HCT116 (cell line): ENCODE measurements at regions not wholly inside any gene's neighbourhood (a gene's known extent, or its start where the extent isn't known, plus 50 kb on each side); places are given as distances from the start of the nearest gene placed in this dataset.

Experiments
- ATAC-seq: fragments of 200-7000 bp; cut with Tn5 transposase; 2 replicates; pipeline ENCODE4 v1.9.1; 2020; ENCODE audit warnings: mild to moderate bottlenecking, moderate library complexity
- BruUV-seq: library from RNA; stranded (reverse); fragments of 400-500 nt; replicated peaks from 2 replicates; lab custom pipeline; 2021; lab: Mats Ljungman, UMichigan
- CTCF ChIA-PET: fragments of 300-600 bp; sonication (Branson Sonifier 250); formaldehyde crosslinking; loops from one replicate; lab custom pipeline; 2021; ENCODE audit warnings: antibody characterized with exemption; lab: Charles Lee
- POLR2A ChIA-PET: fragments of 300-600, 350-600 bp; sonication (Branson Sonifier 250); formaldehyde crosslinking; loops from one replicate; lab custom pipeline; 2021; ENCODE audit warnings: antibody characterized with exemption; lab: Charles Lee
- RAD21 ChIA-PET, 2 experiments: fragments of 300-600 bp; sonication (Branson Sonifier 250); formaldehyde crosslinking; loops; one replicate each; lab custom pipeline; 2023; ENCODE audit warnings: low total read pairs in 2 of 2; ENCODE audit not compliant: uncharacterized antibody in 2 of 2, unreplicated experiment in 2 of 2, low non-redundant PET in 1 of 2; lab: Charles Lee
- DNase-seq: peaks from one replicate; pipeline ENCODE4 v3.0.0-alpha.2; 2010; ENCODE audit warnings: low read depth, low spot score
- H2AFZ ChIP-seq: fragments of 200-600 bp; shearing (Covaris generic), sonication (generic); 2 replicates; pipeline ENCODE4 v1.6.1; 2017; ENCODE audit warnings: low read depth, mixed run types, mixed read lengths, antibody characterized with exemption, low read length; ENCODE audit not compliant: poor library complexity, severe bottlenecking
- H3K27ac ChIP-seq: 2 replicates; pipeline ENCODE4 v1.5.1; 2012; ENCODE audit warnings: low read depth, low read length
- H3K27me3 ChIP-seq: fragments of 200-600 bp; sonication (generic); 2 replicates; pipeline ENCODE4 v1.6.1; 2016; ENCODE audit warnings: mixed run types, low read length, mixed read lengths; ENCODE audit not compliant: insufficient read depth
- H3K36me3 ChIP-seq, 2 experiments: fragments of 200-500 bp in 1 of 2; fragments of 200-600 bp in 1 of 2; sonication (Bioruptor generic) in 1 of 2; sonication (generic) in 1 of 2; 2 replicates each; pipeline versions ENCODE4 v1.5.1 to v1.6.1; 2014 to 2016; ENCODE audit warnings: low read length in 2 of 2, inconsistent platforms in 1 of 2, mixed read lengths in 1 of 2, mixed run types in 1 of 2; ENCODE audit not compliant: insufficient read depth in 2 of 2, control insufficient read depth in 1 of 2
- H3K4me1 ChIP-seq, 2 experiments: fragments of 200-600 bp in 1 of 2; sonication (generic) in 1 of 2; 2 replicates each; pipeline versions ENCODE4 v1.5.1 to v1.6.1; 2012 to 2017; ENCODE audit warnings: low read length in 2 of 2, inconsistent platforms in 1 of 2, mild to moderate bottlenecking in 1 of 2, mixed read lengths in 1 of 2, mixed run types in 1 of 2, moderate library complexity in 1 of 2; ENCODE audit not compliant: insufficient read depth in 2 of 2, control insufficient read depth in 1 of 2
- H3K4me2 ChIP-seq: fragments of 200-600 bp; sonication (generic); 2 replicates; pipeline ENCODE4 v1.6.1; 2017; ENCODE audit warnings: mixed run types, low read length, mixed read lengths
- H3K4me3 ChIP-seq, 2 experiments: fragments of 200-600 bp in 1 of 2; sonication (generic) in 1 of 2; replicated peaks in 1 of 2; 2 replicates each; pipeline ENCODE4 v1.5.1; 2011 to 2016; ENCODE audit warnings: low read length in 2 of 2, control low read depth in 1 of 2, low read depth in 1 of 2, mild to moderate bottlenecking in 1 of 2, mixed read lengths in 1 of 2, mixed run types in 1 of 2
- H3K79me2 ChIP-seq: fragments of 200-600 bp; sonication (generic); 2 replicates; pipeline ENCODE4 v1.6.1; 2017; ENCODE audit warnings: mild to moderate bottlenecking, mixed run types, low read length, moderate library complexity, mixed read lengths; ENCODE audit not compliant: insufficient read depth
- H3K9ac ChIP-seq: fragments of 200-600 bp; sonication (generic); 2 replicates; pipeline ENCODE4 v1.6.1; 2016; ENCODE audit warnings: low read length, mixed read lengths
- H3K9me2 ChIP-seq: fragments of 200-600 bp; sonication (generic), shearing (Covaris generic); 2 replicates; pipeline ENCODE4 v1.6.1; 2017; ENCODE audit warnings: mixed run types, mild to moderate bottlenecking, moderate library complexity; ENCODE audit not compliant: insufficient read depth
- H3K9me3 ChIP-seq, 2 experiments: fragments of 200-500 bp in 1 of 2; fragments of 200-600 bp in 1 of 2; sonication (Bioruptor generic) in 1 of 2; sonication (generic) in 1 of 2; 2 replicates each; pipeline ENCODE4 v1.6.1; 2014 to 2017; ENCODE audit warnings: low read length in 2 of 2, mixed read lengths in 2 of 2, inconsistent platforms in 1 of 2, low read depth in 1 of 2, mild to moderate bottlenecking in 1 of 2, mixed run types in 1 of 2, moderate library complexity in 1 of 2; ENCODE audit not compliant: control insufficient read depth in 1 of 2, insufficient read depth in 1 of 2
- H4K20me1 ChIP-seq: fragments of 200-600 bp; sonication (generic), shearing (Covaris generic); 2 replicates; pipeline ENCODE4 v1.6.1; 2017; ENCODE audit warnings: mixed run types, mild to moderate bottlenecking, moderate library complexity; ENCODE audit not compliant: insufficient read depth
- CEBPB ChIP-seq: IDR thresholded peaks from 2 replicates; pipeline ENCODE4 v1.6.1; 2012; ENCODE audit warnings: low read depth
- ELF1 ChIP-seq: IDR thresholded peaks from 2 replicates; pipeline ENCODE4 v1.6.1; 2012; ENCODE audit warnings: low read depth, borderline replicate concordance
- POLR2AphosphoS5 ChIP-seq: IDR thresholded peaks from 2 replicates; pipeline ENCODE4 v1.6.1; 2011; ENCODE audit warnings: mild to moderate bottlenecking, low read depth, low read length, moderate library complexity
- RAD21 ChIP-seq: IDR thresholded peaks from 2 replicates; pipeline ENCODE4 v1.6.1; 2012; ENCODE audit warnings: low read depth, mild to moderate bottlenecking
- SIN3A ChIP-seq: IDR thresholded peaks from 2 replicates; pipeline ENCODE4 v1.6.1; 2012; ENCODE audit warnings: low read depth
- SRF ChIP-seq: IDR thresholded peaks from 2 replicates; pipeline ENCODE4 v1.6.1; 2012; ENCODE audit warnings: low read depth
- ZFX ChIP-seq: fragments of 450-650 bp; IDR thresholded peaks from 2 replicates; pipeline ENCODE4 v1.6.1; 2017
- ZNF274 ChIP-seq: fragments of 200-500 bp; sonication (Bioruptor generic); IDR thresholded peaks from 2 replicates; pipeline ENCODE4 v1.6.1; 2014; ENCODE audit warnings: mild to moderate bottlenecking, low read depth, low read length, inconsistent platforms
- intact Hi-C: fragments of 100-400 bp; cut with micrococcal nuclease; formaldehyde crosslinking; loops from 2 replicates; pipeline ENCODE4 v1.10.0; 2022
- TF ChIP-seq, protein P1 (sequence below), 3 experiments: fragments of 200-600 bp in 1 of 3; sonication (generic) in 1 of 3; IDR thresholded peaks in 2 of 3; conservative IDR thresholded peaks in 1 of 3; 2 replicates each; pipeline ENCODE4 v1.5.1; 2012 to 2017; ENCODE audit warnings: low read depth in 2 of 3, low read length in 2 of 3, antibody characterized with exemption in 1 of 3, borderline replicate concordance in 1 of 3, control low read depth in 1 of 3, mild to moderate bottlenecking in 1 of 3, mixed read lengths in 1 of 3, mixed run types in 1 of 3, moderate library complexity in 1 of 3; ENCODE audit not compliant: insufficient read depth in 1 of 3
- TF ChIP-seq, protein P2 (sequence below): IDR thresholded peaks from 2 replicates; pipeline ENCODE4 v1.6.1; 2012

DNA sequence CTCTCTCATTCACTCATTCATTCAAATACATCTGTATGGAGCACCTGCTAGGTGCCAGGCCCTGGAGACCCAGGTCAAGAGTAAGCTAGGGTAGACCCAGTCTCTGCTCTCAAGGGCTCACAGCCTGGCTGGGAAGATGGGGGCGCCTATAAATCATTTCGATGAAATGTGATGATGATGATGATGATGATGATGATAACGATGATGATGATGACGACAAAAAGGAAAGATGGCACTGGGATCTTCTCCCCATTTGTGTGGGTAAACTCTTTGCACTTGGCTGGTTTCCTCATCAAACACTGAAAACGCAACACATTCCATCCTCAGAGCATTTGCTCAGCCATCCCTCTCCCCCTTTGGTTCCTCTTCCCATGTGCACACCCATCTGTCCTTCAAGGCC is 188.0 kb upstream of the CDYL start:
- ATAC-seq: no peak
- RAD21 ChIA-PET: no interaction called here
- Histone ChIP-seq H4K20me1 (no peaks in the 10 kb centered on the region), H3K4me2 (no peak overlapping the region), H3K27ac (no peak overlapping the region), H3K9me3 (no peaks in the 10 kb centered on the region), H3K79me2 (no peaks in the 10 kb centered on the region), H3K9ac (no peak overlapping the region), H3K4me1 (peaks cover 0 to 1% of the 10 kb centered on the region in 2 experiments; a peak in 1 of 4 replicates), H3K27me3 (no peaks in the 10 kb centered on the region), H2AFZ (no peak overlapping the region), H3K9me2 (no peaks in the 10 kb centered on the region)
- CTCF ChIA-PET: no interaction called here
- BruUV-seq: no TSS peak
- intact Hi-C loops: no loop called here
- POLR2A ChIA-PET: no interaction called here
- DNase-seq: no peak
- TF ChIP-seq ZNF274: no peak
- TF ChIP-seq, all 23 proteins: peak for 0
- Histone ChIP-seq H3K36me3 (no peaks in the 10 kb centered on the region), H3K4me3 (no peak overlapping the region)

DNA sequence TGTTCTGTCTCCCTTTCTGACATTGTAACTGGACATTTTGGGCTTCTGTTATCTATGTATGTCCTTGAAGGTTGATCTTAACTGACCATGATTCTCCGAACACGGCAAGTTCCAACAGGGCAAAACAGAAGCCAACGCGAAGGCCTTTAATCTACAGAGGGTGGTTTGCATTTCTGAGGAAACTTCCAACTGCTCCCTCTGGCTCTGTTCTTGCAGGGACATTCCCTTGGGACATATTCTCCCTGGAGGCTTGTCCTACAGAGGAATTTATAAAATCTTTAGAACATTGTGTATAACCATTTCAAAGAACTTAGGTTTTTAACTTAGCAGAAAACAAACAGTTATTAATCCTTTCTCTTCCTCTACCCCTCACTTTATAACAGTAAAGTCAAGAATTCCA is 189.0 kb upstream of the CDYL start:
- POLR2A ChIA-PET: no interaction called here
- H3K27me3 ChIP-seq: no peaks in the 10 kb centered on the region

DNA sequence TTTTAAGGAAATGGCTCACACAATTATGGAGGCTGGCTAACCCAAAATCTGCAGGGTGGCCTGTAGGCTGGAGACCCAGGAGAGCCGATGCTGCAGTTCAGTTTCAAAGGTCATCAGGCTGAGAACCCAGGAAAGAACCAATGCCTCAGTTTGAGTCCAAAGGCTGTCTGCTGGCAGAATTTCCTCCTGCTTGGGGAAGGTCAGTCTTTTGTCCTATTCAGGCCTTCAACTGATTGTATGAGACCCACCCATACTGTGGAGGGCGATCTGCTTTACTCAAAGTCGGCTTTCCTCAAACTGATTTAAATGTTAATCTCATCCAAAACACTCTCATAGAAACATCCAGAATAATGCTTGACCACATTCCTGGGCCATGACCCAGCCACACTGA is 189.7 kb upstream of the CDYL start:
- no peak overlapping the region for H3K4me2 ChIP-seq
- no TSS peak for BruUV-seq
- ChIA-PET POLR2A (no interaction called here), CTCF (no interaction called here), RAD21 (no interaction called here)
- no peaks in the 10 kb centered on the region for H3K36me3 ChIP-seq
- H3K79me2 ChIP-seq: no peaks in the 10 kb centered on the region
- H3K9me3 ChIP-seq: no peaks in the 10 kb centered on the region
- peaks cover 0 to 4% of the 10 kb centered on the region in 2 experiments; a peak in 1 of 4 replicates for H3K4me1 ChIP-seq
- no peak overlapping the region for H3K4me3 ChIP-seq
- ATAC-seq (no peak), DNase-seq (no peak)
- no peak overlapping the region for H3K9ac ChIP-seq
- no peak overlapping the region for H2AFZ ChIP-seq
- intact Hi-C loops: no loop called here
- no peaks in the 10 kb centered on the region for H3K27me3 ChIP-seq
- no peaks in the 10 kb centered on the region for H4K20me1 ChIP-seq
- H3K27ac ChIP-seq: no peak overlapping the region
- H3K9me2 ChIP-seq: no peaks in the 10 kb centered on the region
- no peak for TF ChIP-seq ELF1
- no peak for TF ChIP-seq ZFX
- no peak for TF ChIP-seq POLR2AphosphoS5
- TF ChIP-seq CEBPB: no peak
- no peak for TF ChIP-seq RAD21
- TF ChIP-seq SIN3A: no peak
- TF ChIP-seq, protein P1, sequence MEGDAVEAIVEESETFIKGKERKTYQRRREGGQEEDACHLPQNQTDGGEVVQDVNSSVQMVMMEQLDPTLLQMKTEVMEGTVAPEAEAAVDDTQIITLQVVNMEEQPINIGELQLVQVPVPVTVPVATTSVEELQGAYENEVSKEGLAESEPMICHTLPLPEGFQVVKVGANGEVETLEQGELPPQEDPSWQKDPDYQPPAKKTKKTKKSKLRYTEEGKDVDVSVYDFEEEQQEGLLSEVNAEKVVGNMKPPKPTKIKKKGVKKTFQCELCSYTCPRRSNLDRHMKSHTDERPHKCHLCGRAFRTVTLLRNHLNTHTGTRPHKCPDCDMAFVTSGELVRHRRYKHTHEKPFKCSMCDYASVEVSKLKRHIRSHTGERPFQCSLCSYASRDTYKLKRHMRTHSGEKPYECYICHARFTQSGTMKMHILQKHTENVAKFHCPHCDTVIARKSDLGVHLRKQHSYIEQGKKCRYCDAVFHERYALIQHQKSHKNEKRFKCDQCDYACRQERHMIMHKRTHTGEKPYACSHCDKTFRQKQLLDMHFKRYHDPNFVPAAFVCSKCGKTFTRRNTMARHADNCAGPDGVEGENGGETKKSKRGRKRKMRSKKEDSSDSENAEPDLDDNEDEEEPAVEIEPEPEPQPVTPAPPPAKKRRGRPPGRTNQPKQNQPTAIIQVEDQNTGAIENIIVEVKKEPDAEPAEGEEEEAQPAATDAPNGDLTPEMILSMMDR (IDR thresholded peaks at IDR 0.05 in 2 of 3, conservative IDR thresholded peaks at IDR 0.05 in 1 of 3; ENCODE audit: borderline replicate concordance in 1 of 3, insufficient read depth in 1 of 3, low read depth in 2 of 3, low read length in 2 of 3): no peak
- TF ChIP-seq, protein P2, sequence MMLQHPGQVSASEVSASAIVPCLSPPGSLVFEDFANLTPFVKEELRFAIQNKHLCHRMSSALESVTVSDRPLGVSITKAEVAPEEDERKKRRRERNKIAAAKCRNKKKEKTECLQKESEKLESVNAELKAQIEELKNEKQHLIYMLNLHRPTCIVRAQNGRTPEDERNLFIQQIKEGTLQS: no peak

More for the DNA sequence above, 189.0 kb upstream of the CDYL start:
- no peaks in the 10 kb centered on the region for H3K9me2 ChIP-seq
- H3K36me3 ChIP-seq: no peaks in the 10 kb centered on the region
- H3K4me2 ChIP-seq: no peak overlapping the region
- no peak overlapping the region for H3K9ac ChIP-seq
- no peaks in the 10 kb centered on the region for H3K79me2 ChIP-seq
- DNase-seq: no peak
- H3K4me1 ChIP-seq: peaks cover 0 to 4% of the 10 kb centered on the region in 2 experiments; a peak in 1 of 4 replicates
- H4K20me1 ChIP-seq: no peaks in the 10 kb centered on the region
- no peaks in the 10 kb centered on the region for H3K9me3 ChIP-seq
- H2AFZ ChIP-seq: no peak overlapping the region
- intact Hi-C loops: no loop called here
- RAD21 ChIA-PET: no interaction called here
- H3K27ac ChIP-seq: no peak overlapping the region
- CTCF ChIA-PET: no interaction called here
- H3K4me3 ChIP-seq: no peak overlapping the region
- TF ChIP-seq SRF (no peak), ELF1 (no peak)
- no TSS peak for BruUV-seq
- no peak for ATAC-seq
